ENCODE measurements at regions not wholly inside any gene's neighbourhood (a gene's known extent, or its start where the extent isn't known, plus 50 kb on each side); places are given as distances from the start of the nearest gene placed in this dataset.

DNA sequence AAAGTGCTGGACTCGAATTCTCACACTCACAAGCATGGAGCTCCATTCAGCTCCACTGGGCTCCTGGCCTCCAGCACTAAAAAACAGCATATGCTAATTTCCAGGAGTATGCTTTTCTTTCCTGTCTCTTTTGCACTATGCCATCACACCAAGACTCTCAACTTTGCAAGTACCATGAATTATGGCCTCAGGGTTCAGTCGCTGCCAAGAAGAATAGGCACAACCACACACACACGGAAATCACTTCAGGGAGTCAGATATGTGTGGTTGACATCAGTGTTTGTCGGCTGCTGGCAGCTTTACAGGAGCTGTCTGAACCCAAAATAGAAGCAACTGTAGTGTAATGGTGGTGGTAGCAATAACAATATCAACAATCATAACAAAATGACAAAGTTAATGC, 305.0 kb upstream of the SLCO3A1 start:
- no peak for DNase-seq (ENCODE audit: low read depth in 4 of 4, low spot score in 3 of 4)

DNA sequence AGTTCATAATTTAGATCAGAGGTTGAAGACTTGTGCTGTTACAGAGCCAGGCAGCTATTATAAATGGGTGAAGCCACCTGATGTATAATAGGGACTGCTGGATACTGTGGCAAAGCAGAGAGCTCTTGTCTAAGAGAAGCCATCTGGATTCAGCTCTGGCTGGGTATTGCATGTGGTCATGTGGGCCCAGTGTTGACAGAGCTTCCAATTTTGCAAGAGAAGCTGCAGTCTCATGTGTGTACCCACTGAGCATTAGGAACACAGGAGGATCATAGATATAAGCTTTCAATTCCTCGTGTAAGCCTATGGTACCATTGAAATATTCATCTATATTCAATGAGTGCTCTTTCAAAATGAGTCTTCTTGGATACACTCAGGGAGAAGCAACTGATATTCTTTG, 303.9 kb upstream of the SLCO3A1 start:
- no peak for DNase-seq (ENCODE audit: low read depth in 4 of 4, low spot score in 3 of 4)

GRCh38 chr15:91552555-91552954, 301.0 kb upstream of the SLCO3A1 start:
- no peak for DNase-seq (ENCODE audit: low read depth in 4 of 4, low spot score in 3 of 4)

DNA sequence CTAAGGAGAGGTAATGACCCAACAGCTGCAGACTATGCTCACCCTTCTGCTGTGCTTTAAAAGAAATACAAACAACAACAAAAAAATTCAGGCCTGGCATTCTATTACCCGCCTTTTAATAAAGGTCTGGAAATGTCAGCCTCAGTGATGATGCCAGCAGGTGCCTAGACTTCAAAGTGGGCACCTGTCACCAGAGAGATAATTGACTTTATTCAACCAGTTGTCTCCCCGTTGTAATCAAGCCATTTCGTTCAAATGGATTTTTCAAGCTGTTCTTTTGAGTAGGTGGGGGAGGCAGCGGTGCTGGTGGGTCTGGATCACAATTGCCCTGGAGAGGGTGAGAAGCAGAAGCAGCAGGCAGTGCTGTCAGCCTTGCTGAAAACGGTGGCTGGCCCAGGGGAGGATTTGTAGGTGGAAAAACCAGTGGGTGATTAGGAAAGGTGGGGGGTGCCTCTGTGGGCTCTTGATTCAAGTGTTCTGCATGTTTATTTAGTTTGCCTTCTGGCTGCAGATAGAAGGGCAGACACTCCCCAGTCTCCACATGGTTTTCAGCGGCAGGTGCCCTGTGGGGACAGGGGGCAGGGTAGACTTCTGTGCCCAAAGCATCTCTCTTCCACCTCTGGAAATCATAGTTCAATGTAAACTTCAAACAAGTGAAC, 300.2 kb upstream of the SLCO3A1 start:
- no peak for DNase-seq (ENCODE audit: low read depth in 4 of 4, low spot score in 3 of 4)

GRCh38 chr15:91555312-91555711, 298.2 kb upstream of the SLCO3A1 start:
- no peak for DNase-seq (ENCODE audit: low read depth in 4 of 4, low spot score in 3 of 4)

- DNase-seq (ENCODE audit: low read depth in 4 of 4, low spot score in 3 of 4), result no peak
These were observed 296.6 kb upstream of the SLCO3A1 start for GRCh38 chr15:91556926-91557325.

DNA sequence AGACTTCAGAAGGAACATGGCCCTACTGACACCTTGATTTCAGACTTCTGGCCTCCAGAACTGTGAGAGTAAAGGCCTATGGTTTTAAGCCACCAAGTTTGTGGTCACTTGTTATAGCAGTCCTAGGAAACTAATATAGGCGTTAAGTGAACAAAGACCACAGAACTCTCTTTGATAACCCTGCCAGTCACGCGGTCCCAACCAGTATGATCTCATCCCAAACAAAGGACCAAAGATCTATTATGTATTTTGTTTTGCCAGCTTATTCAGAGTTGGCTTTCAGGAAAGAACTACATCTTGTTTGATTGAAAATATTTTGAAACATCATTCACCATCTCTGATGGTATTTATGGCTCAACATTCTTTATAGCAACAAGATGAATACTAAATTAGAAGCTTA, 294.4 kb upstream of the SLCO3A1 start:
- no peak for DNase-seq (ENCODE audit: low read depth in 4 of 4, low spot score in 3 of 4)

- no peak for DNase-seq (ENCODE audit: low read depth in 4 of 4, low spot score in 3 of 4)
These were observed 292.0 kb upstream of the SLCO3A1 start for GRCh38 chr15:91561371-91562100.

- no peak for DNase-seq (ENCODE audit: low read depth in 4 of 4, low spot score in 3 of 4)
These were observed 290.8 kb upstream of the SLCO3A1 start for GRCh38 chr15:91562698-91563097.

DNA sequence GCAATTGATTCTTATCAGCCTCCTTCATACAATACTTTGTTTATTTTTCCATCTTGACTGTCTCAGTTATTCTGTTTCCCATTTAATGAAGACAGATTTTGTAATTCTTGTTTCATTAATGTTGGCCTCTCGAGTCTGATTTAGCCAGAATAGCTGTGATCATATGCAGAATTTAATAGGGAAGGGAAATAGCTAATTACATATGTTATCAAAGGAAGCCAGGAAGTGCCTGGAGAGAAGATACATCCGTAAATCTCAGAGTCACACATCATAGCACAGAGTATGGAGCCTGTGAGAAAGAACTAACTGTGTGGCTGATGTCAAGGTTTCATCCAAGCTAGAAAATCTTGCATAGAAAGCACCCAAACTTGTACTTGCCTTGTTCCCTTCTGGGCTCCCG, 288.9 kb upstream of the SLCO3A1 start:
- no peak for DNase-seq (ENCODE audit: low read depth in 4 of 4, low spot score in 3 of 4)

DNA sequence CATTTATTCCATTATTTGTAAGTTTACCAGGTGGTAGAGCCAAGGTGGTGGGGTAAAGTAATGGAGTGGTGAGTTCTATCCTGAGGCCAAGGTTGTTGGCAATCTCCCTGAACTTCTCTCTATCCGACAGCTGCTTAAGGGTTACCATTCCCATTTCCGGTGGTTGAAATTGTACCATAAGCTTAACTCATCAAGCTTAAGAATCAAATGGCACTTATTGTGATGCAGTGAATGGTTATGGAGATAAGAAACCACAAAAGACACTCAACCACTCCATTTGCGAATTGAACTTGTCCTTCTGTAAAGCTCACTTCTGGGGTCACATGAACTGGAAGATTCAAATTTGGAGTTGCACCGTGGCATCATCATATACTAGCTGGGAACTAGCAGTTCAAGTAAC, 287.4 kb upstream of the SLCO3A1 start:
- no peak for DNase-seq (ENCODE audit: low read depth in 4 of 4, low spot score in 3 of 4)

GRCh38 chr15:91568036-91568435, 285.5 kb upstream of the SLCO3A1 start:
- no peak for DNase-seq (ENCODE audit: low read depth in 4 of 4, low spot score in 3 of 4)

DNA sequence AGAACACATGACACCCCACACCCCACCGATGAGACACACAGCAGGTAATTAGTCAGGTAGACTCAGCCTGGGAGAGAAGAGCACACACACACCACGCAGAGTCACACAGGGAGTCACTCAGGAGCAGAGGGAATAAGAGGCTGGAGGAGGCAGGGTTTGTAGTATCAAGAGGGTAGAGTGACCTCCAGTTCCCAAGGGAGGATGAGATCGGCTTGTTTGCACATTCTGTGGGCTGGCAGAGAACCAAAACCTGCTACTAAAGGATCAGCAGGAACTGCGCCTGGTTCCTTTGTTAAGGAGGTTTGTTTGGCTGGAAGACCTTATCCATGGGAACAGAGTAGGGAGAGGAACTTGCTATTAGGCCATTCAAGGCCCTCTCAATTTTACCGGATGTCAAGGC, 281.4 kb upstream of the SLCO3A1 start:
- DNase-seq (ENCODE audit: low read depth in 4 of 4, low spot score in 3 of 4), result no peak

GRCh38 chr15:91576096-91576495, 277.4 kb upstream of the SLCO3A1 start:
- DNase-seq (ENCODE audit: low read depth in 4 of 4, low spot score in 3 of 4), result no peak

GRCh38 chr15:91578511-91578910, 275.0 kb upstream of the SLCO3A1 start:
- no peak for DNase-seq (ENCODE audit: low read depth in 4 of 4, low spot score in 3 of 4)

GRCh38 chr15:91584895-91585294, 268.6 kb upstream of the SLCO3A1 start:
- no peak for DNase-seq (ENCODE audit: low read depth in 4 of 4, low spot score in 3 of 4)

DNA sequence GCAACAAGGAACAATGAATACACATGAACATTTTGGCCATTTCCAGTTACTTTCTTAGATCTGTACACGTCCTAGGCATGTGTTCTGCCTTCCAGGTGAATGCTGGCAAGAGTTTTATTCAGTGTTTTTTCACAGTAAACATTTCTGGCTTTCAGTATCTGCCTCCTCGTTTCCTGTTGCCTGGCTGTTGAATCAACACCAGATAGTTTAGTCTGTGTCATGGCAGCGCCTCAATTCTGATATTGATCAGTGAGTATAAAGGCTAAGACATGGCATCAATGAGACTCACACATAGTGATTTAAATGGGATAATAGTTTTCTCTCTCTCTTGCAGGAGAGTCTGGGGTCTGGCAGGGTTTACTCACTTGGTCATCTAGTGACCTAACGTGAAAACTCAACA, 266.9 kb upstream of the SLCO3A1 start:
- no peak for DNase-seq (ENCODE audit: low read depth in 4 of 4, low spot score in 3 of 4)

GRCh38 chr15:91589360-91589759, 264.1 kb upstream of the SLCO3A1 start:
- no peak for DNase-seq (ENCODE audit: low read depth in 4 of 4, low spot score in 3 of 4)

DNA sequence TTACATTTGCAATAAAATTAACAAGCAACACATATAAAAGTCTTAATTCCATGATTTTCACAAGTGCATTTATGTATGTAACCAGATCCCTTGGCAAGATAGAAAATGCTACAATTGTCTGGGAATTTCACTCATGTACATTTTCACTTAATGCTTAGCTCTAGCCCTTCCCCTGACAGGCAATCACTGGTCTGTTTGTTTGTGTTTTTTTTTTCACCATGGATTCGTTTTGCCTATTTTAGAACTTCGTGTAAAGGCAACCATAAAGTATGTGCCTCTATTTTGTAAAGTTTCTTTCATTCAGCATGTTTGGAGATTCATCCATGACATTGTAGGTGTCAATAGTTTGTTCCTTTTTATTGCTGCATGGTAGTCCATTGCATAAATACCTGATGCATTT, 260.9 kb upstream of the SLCO3A1 start:
- DNase-seq (ENCODE audit: low read depth in 4 of 4, low spot score in 3 of 4), result no peak

DNA sequence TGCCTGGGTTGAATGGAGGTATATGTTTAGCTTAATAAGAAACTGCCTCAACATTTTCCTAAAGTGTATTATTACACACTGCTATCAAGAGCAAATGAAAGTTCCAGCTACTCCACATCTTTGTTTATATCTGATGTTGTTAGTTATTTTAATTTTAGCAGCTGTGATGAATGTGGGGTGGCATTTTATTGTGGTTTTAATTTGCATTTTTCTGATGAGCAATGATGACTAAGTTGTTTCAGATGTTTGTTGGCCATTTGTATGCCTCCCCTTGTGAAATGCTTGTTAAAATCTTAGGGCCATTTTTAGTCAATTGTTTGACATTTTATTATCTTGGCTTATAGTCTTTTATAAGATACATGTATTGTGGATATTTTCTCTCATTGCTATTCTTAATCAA, 260.4 kb upstream of the SLCO3A1 start:
- DNase-seq (ENCODE audit: low read depth in 4 of 4, low spot score in 3 of 4), result no peak

DNA sequence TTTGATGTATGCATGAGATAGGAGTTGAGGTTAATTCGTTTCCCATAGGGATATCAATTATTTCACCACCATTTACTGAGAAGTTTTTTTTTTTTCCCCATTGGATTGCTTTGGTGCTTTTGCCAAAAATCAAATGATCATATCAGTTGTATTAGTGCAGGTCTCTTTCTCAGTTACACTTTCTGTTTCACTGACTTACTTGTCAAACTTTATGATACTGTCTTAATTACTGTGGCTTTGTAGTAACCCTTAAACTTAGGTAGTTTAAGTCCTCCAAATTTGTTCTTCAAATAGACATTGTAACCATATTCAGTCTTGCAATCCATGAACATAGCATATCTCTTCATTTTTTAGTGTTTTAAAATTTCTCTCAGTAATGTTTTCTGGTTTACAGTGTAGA, 259.9 kb upstream of the SLCO3A1 start:
- no peak for DNase-seq (ENCODE audit: low read depth in 4 of 4, low spot score in 3 of 4)

GRCh38 chr15:91599261-91599660, 254.2 kb upstream of the SLCO3A1 start:
- no peak for DNase-seq (ENCODE audit: low read depth in 4 of 4, low spot score in 3 of 4)
